ENCODE measurements at regions not wholly inside any gene's neighbourhood (a gene's known extent, or its start where the extent isn't known, plus 50 kb on each side); places are given as distances from the start of the nearest gene placed in this dataset.

DNA sequence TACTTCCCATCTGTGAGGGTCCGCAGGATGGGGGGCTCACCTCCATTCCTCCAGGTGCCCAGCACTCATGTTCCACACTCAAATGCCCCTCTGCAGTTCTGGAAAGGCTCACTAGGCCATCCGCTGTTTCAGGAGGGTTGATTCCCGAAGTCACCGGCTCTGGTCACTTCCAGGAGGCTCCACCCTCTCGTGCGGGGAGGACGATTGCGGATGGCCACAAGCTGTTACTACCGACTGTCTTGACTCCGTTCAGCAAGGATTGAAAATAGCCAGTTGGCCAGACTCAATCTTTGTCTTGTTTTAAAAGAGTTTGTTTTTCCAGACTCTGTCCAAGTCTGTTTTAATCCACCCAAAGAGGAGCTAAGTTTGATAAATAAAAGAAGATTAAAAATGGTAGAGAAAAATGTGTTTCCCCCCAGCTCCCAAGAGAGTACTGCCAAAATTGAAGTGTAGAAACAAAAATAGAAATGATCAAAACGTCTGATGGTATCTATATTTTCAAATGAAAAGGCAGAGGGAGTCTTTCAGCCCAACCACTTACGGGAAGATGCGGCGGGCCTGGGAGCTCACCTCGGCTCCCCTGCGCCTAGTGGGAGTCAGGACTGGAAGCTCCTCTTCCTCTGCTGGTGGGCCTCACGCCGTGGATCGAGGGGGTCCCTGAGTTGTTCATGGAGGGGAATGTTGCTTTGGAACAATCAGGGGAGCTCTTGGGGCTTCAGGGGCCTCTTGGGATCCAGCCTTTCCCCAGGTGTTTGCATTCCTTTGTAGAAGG lies 1280.8 kb downstream of the BRD1 start:
- Histone ChIP-seq H3K4me2 (ENCODE audit: low read depth, low read length, poor library complexity, severe bottlenecking) (no peak overlapping the region), H3K79me2 (ENCODE audit: low read length) (no peaks in the 10 kb centered on the region), H3K9ac (ENCODE audit: low read length) (no peak overlapping the region), H3K4me1 (ENCODE audit: low read length) (peaks cover 5% of the 10 kb centered on the region; the same call in 1 of the 2 replicates), H4K20me1 (ENCODE audit: insufficient read depth, low read depth, low read length) (peaks cover 7% of the 10 kb centered on the region; the same call in 1 of the 2 replicates), H2AFZ (ENCODE audit: low read length) (no peak overlapping the region), H3K27me3 (ENCODE audit: low read length) (no peaks in the 10 kb centered on the region), H3K4me3 (ENCODE audit: low read length) (no peak overlapping the region), H3K36me3 (ENCODE audit: insufficient read depth, low read length) (no peaks in the 10 kb centered on the region), H3K9me2 (replicated peaks; ENCODE audit: insufficient read depth, low read length) (no peaks in the 10 kb centered on the region), H3K9me3 (ENCODE audit: low read length) (no peaks in the 10 kb centered on the region), H3K27ac (ENCODE audit: low read length) (no peak overlapping the region)
- no peak for DNase-seq

DNA sequence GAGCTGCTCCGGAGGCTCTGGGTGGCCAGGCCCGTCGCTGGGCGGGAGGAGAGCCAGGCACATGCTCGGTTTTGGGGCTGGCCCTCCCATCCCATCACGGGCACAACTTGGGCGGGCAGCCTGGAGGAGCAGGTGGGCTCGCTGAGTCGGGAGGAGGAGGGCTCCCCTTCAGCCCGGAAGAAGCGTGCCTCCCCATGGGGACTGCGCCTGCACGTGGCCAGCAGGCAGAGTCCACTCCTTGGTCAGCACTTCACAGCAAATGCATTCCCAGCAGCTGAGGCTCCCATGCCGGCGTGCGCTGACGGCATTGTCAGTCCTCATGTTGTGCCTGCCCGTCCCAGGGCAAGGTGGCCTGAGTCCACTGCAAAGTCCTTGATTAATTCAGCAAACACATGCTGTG lies 1281.7 kb downstream of the BRD1 start:
- Histone ChIP-seq H3K36me3 (ENCODE audit: insufficient read depth, low read length) (no peaks in the 10 kb centered on the region), H2AFZ (ENCODE audit: low read length) (no peak overlapping the region), H4K20me1 (ENCODE audit: insufficient read depth, low read depth, low read length) (peaks cover 7% of the 10 kb centered on the region; the same call in 1 of the 2 replicates), H3K9me3 (ENCODE audit: low read length) (no peaks in the 10 kb centered on the region), H3K4me3 (ENCODE audit: low read length) (no peak overlapping the region), H3K9me2 (replicated peaks; ENCODE audit: insufficient read depth, low read length) (no peaks in the 10 kb centered on the region), H3K4me2 (ENCODE audit: low read depth, low read length, poor library complexity, severe bottlenecking) (no peak overlapping the region), H3K27ac (ENCODE audit: low read length) (no peak overlapping the region), H3K4me1 (ENCODE audit: low read length) (peaks cover 3% of the 10 kb centered on the region; the same call in 1 of the 2 replicates), H3K9ac (ENCODE audit: low read length) (no peak overlapping the region), H3K79me2 (ENCODE audit: low read length) (no peaks in the 10 kb centered on the region), H3K27me3 (ENCODE audit: low read length) (no peaks in the 10 kb centered on the region)
- no peak for DNase-seq

DNA sequence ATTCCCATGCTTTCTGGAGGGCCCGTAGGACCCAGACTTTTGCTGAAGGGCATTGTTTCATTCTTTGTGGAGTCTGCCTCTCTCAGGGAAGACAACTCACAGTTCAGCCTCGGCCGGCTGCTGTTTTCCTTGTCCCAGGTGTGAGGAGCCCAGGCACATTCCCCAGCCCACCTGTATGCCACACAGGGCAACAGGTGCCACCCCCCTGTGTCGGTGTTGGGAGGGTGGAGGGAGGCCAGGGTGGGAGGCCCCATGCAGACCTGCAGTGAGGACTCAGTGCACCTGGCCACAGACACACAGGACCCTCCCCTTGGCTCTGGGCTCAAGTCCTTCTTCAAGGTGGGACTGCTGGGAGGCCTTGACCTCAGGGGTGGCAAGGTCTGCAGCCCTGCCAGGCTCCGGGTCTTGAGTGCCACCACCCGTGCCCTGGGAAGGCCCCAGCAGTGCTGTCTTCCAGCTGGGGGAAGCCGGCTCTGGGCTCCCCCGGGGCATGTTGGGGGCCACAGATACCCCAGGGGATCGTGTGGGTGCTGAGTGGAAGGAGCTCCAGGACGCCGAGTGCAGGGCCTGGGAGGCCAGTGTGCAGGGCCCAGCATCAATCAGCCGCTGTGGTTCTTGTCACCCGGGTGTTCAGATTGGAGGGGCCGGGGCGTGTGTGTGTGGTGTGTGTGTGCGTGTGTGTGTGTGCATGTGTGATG lies 1286.1 kb downstream of the BRD1 start:
- no peaks in the 10 kb centered on the region for H3K79me2 ChIP-seq (ENCODE audit: low read length)
- no peak overlapping the region for H2AFZ ChIP-seq (ENCODE audit: low read length)
- no peaks in the 10 kb centered on the region for H3K9me2 ChIP-seq (replicated peaks; ENCODE audit: insufficient read depth, low read length)
- no peak for DNase-seq
- no peak overlapping the region for H3K27ac ChIP-seq (ENCODE audit: low read length)
- no peaks in the 10 kb centered on the region for H3K4me1 ChIP-seq (ENCODE audit: low read length)
- H3K27me3 ChIP-seq (ENCODE audit: low read length), result no peaks in the 10 kb centered on the region
- H4K20me1 ChIP-seq (ENCODE audit: insufficient read depth, low read depth, low read length), result peaks cover 7% of the 10 kb centered on the region; the same call in 1 of the 2 replicates
- no peak overlapping the region for H3K4me3 ChIP-seq (ENCODE audit: low read length)
- no peak overlapping the region for H3K4me2 ChIP-seq (ENCODE audit: low read depth, low read length, poor library complexity, severe bottlenecking)
- H3K9me3 ChIP-seq (ENCODE audit: low read length), result no peaks in the 10 kb centered on the region
- no peak overlapping the region for H3K9ac ChIP-seq (ENCODE audit: low read length)
- H3K36me3 ChIP-seq (ENCODE audit: insufficient read depth, low read length), result no peaks in the 10 kb centered on the region

DNA sequence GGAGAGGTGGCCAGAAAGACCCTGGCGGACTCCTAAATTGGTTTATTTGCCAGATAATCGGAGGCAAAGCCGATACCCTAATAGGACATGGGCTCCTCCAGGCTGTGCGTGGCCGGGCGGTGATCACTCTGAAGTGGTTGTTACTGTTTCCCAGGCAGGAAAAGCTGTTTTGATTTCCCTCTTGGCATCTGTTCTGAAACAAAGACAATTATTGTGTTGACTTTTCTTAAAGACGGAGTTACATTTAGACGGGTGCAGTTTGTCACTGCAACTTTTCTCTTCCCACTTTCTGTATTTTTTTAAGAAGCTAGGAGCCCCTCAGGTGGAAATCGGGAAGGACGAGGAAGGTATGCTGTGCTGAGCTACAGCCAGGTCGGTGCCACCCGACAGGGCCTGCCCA lies 1288.4 kb downstream of the BRD1 start:
- Histone ChIP-seq H3K27me3 (ENCODE audit: low read length) (no peaks in the 10 kb centered on the region), H3K4me3 (ENCODE audit: low read length) (no peak overlapping the region), H3K36me3 (ENCODE audit: insufficient read depth, low read length) (no peaks in the 10 kb centered on the region), H3K9ac (ENCODE audit: low read length) (no peak overlapping the region), H3K27ac (ENCODE audit: low read length) (no peak overlapping the region), H3K9me3 (ENCODE audit: low read length) (no peaks in the 10 kb centered on the region), H3K4me2 (ENCODE audit: low read depth, low read length, poor library complexity, severe bottlenecking) (no peak overlapping the region), H3K79me2 (ENCODE audit: low read length) (no peaks in the 10 kb centered on the region), H2AFZ (ENCODE audit: low read length) (no peak overlapping the region), H3K9me2 (replicated peaks; ENCODE audit: insufficient read depth, low read length) (no peaks in the 10 kb centered on the region), H4K20me1 (ENCODE audit: insufficient read depth, low read depth, low read length) (0 out of 2 replicates have a peak, but pooled peaks cover 2% of the 10 kb centered on the region), H3K4me1 (ENCODE audit: low read length) (no peaks in the 10 kb centered on the region)
- no peak for DNase-seq

DNA sequence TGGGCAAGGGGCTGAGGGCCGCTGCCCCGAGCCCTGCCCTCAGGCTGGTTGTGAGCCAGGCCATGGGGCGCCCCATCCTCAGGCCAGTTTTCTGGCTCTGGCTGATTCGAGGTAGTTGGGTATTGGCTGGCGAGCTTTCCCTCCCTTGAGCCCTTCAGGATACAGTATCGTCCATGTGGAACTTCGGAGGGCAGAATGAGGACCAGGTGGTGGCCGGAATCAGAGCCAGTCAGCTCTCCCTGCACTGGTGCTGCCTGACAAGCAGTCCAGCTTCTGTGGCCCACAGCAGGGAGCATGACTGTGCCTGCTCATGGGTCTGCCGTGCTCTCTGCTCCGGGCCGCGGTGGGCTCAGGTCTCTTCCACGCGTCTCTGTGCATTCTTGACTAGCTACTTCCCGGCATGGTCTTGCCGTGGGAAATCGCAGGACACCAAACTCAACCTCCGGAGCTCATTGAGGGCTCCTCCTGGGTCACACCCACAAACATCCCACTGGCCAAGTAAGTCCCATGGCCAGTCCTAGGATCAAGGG lies 1289.3 kb downstream of the BRD1 start:
- Histone ChIP-seq H3K9ac (ENCODE audit: low read length) (no peak overlapping the region), H3K9me3 (ENCODE audit: low read length) (no peaks in the 10 kb centered on the region), H4K20me1 (ENCODE audit: insufficient read depth, low read depth, low read length) (0 out of 2 replicates have a peak, but pooled peaks cover under 1% of the 10 kb centered on the region), H3K36me3 (ENCODE audit: insufficient read depth, low read length) (no peaks in the 10 kb centered on the region), H2AFZ (ENCODE audit: low read length) (no peak overlapping the region), H3K27me3 (ENCODE audit: low read length) (no peaks in the 10 kb centered on the region), H3K27ac (ENCODE audit: low read length) (no peak overlapping the region), H3K4me1 (ENCODE audit: low read length) (no peaks in the 10 kb centered on the region), H3K4me2 (ENCODE audit: low read depth, low read length, poor library complexity, severe bottlenecking) (no peak overlapping the region), H3K9me2 (replicated peaks; ENCODE audit: insufficient read depth, low read length) (no peaks in the 10 kb centered on the region), H3K4me3 (ENCODE audit: low read length) (no peak overlapping the region), H3K79me2 (ENCODE audit: low read length) (no peaks in the 10 kb centered on the region)
- no peak for DNase-seq

DNA sequence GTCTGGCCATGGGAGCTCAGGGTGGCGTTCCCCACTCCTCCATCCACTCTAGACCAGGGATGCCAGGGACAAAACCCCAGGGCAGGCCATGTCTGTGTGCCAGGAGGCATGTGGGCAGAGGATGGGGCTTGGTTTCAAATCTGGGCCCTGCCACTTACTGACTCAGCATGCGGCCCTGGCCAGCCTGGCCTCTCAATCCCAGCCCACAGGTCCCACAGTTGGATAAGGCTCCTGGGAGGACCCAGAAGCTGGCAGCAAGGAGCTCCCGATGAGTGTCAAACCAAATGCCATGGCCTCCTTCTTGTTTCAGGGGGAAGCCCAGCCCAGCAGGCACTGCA lies 1290.4 kb downstream of the BRD1 start:
- DNase-seq, result no peak
- H3K27me3 ChIP-seq (ENCODE audit: low read length), result no peaks in the 10 kb centered on the region
- H3K9me2 ChIP-seq (replicated peaks; ENCODE audit: insufficient read depth, low read length), result no peaks in the 10 kb centered on the region
- H3K27ac ChIP-seq (ENCODE audit: low read length), result no peak overlapping the region
- no peaks in the 10 kb centered on the region for H4K20me1 ChIP-seq (ENCODE audit: insufficient read depth, low read depth, low read length)
- H3K79me2 ChIP-seq (ENCODE audit: low read length), result no peaks in the 10 kb centered on the region
- no peak overlapping the region for H3K4me3 ChIP-seq (ENCODE audit: low read length)
- no peaks in the 10 kb centered on the region for H3K9me3 ChIP-seq (ENCODE audit: low read length)
- no peaks in the 10 kb centered on the region for H3K36me3 ChIP-seq (ENCODE audit: insufficient read depth, low read length)
- no peaks in the 10 kb centered on the region for H3K4me1 ChIP-seq (ENCODE audit: low read length)
- H3K9ac ChIP-seq (ENCODE audit: low read length), result no peak overlapping the region
- H2AFZ ChIP-seq (ENCODE audit: low read length), result no peak overlapping the region
- H3K4me2 ChIP-seq (ENCODE audit: low read depth, low read length, poor library complexity, severe bottlenecking), result no peak overlapping the region

DNA sequence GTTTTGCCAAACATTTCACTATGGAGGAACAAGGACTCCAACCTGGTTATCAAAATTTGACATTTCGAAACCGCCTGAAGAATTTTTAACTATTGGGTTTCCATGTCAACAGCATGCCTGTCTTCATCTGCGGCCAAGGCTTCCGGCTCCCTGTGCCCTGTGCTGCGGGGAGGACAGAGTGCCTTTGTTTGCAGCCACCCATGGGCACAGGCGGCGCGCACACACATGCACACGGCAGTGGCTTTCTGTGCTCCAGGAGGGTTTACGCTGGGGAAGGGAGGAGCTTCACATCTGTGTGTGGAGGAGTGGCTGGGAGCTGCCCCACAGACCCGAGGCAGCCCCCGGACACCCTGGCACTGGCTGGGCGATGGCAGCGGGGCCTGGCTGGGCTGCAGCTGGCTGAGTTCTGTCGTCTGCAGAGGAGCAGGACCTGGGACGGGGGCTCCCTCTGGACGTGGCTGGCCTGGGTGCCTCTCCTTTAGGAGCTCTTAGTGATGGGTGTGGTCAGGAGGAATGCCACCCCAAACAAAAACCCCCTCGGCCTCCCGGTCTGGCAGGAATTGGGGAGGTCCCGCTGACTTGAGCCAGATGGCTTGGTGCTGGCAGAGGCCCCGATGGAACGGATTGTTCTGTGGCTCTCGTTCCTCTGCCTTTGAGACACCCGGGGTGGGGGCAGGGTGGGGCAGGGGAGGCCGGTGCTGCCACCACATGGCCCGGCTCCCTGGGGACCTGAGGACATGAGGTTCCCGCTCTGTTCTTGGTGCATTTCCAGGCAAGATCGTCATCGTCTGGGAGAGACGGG lies 1290.9 kb downstream of the BRD1 start:
- Histone ChIP-seq H2AFZ (ENCODE audit: low read length) (no peak overlapping the region), H3K36me3 (ENCODE audit: insufficient read depth, low read length) (no peaks in the 10 kb centered on the region), H3K27me3 (ENCODE audit: low read length) (no peaks in the 10 kb centered on the region), H3K4me1 (ENCODE audit: low read length) (no peaks in the 10 kb centered on the region), H3K79me2 (ENCODE audit: low read length) (no peaks in the 10 kb centered on the region), H3K9me2 (replicated peaks; ENCODE audit: insufficient read depth, low read length) (no peaks in the 10 kb centered on the region), H3K9ac (ENCODE audit: low read length) (no peak overlapping the region), H4K20me1 (ENCODE audit: insufficient read depth, low read depth, low read length) (no peaks in the 10 kb centered on the region), H3K4me3 (ENCODE audit: low read length) (no peak overlapping the region), H3K27ac (ENCODE audit: low read length) (no peak overlapping the region), H3K9me3 (ENCODE audit: low read length) (no peaks in the 10 kb centered on the region), H3K4me2 (ENCODE audit: low read depth, low read length, poor library complexity, severe bottlenecking) (no peak overlapping the region)
- no peak for DNase-seq

Data from Karpas-422 (cell line).